Stimulated activated naive CD4-positive, alpha-beta T cell treated with Interleukin-2 at 50 U/mL for 16 hours (primary cell): ENCODE measurements at regions not wholly inside any gene's neighbourhood (a gene's known extent, or its start where the extent isn't known, plus 50 kb on each side); places are given as distances from the start of the nearest gene placed in this dataset.

Experiments used
- DNase-seq: peaks from one replicate; lab custom pipeline; 2025; lab: John Stamatoyannopoulos, UW

DNA sequence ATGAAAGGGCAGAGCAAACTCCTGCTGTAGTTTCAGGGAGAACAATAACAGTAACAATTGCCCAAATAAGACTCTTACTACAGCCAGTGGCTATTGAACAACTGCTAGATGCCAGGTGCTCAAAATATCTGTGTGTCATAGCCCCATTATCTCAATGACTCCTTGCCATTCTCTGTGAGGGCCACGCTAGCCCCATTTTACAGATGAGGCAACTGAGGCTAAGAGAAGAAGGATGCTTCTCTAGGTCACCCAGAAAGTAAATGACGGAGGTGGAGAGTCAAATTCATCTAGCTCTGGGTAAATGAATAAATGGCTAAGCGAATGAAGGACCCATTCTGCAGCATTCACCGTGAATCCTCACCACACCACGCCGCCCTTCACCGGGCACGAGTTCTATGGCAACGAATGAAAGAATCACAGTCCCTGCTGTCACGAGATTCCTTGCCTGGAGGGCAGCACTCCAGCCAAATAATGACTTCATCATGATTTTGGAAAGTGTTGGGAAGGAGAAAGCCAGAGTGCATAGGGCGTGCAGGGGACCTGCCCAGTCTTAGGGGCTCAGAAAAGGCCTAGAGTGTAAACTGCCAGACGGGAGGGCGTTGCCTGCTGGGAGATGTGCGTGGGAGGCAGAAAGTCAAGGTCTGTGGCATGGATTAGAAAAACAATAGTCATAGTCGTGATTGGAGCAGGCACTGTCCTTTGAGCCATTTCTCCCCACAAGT, 147.2 kb downstream of the C9orf50 start:
- no peak for DNase-seq

DNA sequence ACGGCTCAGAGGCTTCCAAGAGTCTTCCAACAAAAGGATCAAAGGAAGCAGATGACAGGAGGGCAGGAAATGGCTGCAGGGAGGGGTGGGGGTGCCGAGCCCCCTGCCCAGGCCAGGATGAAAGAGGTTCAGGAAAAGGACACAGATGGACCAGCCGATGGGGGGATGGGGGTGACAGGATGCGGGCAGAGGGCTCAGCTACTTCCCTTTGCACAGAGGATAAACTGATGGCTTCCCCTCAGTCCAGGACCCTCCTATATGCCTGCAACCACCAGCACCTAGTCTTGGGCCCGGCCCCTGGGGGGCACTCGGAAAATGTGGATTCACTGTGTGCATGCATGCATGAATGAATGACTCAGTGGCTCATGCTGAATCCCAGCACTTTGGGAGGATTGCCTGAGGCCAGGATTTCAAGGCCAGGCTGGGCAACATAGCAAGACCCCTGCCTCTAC, 148.2 kb downstream of the C9orf50 start:
- DNase-seq: no peak

DNA sequence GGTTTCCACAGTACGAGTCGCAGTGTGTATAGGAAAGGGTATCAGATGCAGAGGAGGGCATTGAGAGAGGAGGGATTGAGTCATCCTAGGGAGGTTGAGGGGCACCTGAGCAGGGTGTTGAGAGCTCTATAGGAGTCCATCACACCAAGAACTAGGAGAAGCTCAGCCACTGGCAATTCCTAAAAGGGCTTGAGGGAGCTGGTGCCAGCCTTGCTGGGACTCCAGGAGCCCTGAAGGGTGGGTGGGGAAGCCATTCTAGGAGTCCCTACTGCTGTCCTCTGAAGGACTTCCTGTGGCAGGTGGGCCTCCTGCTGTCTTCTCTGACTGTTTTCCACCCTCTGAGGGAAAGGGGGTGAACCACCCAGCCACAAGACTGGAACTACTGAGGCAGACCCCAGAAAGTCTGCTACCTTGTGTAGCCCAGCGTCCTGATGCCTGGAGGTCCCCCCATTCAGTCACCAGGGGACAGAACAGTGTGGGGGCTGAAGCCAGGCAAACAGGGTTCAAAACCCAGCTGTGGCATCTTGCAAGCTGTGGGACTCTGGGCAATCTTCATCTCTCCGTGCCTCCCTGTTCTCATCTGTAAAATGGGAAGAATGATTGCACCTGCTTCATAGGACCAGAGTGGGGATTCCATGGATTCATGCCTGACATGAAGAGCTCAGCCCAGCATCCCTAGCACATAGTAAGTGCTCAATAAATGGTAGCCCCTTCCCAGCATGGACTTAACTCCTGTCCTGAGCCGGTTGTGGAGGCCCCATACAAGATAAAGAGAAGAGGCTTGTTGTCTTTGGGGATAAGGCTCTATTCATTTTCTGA, 149.5 kb downstream of the C9orf50 start:
- DNase-seq: no peak

DNA sequence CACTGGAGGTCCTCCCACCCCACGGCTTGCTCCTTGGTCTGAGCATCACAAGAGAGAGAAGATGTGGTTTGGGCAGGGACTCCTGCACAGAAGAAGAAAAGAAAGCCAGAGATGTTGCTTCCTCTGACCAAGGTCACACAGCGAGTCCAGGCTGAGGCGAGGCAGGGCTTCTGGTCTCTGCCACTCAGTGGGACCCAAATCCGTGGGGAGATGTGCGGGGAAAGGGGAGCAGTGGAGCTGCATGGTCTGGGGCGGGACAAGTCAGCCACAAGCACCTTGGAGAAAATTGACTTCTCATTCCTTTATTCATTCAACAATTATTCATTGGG, 150.9 kb downstream of the C9orf50 start:
- DNase-seq: no peak

DNA sequence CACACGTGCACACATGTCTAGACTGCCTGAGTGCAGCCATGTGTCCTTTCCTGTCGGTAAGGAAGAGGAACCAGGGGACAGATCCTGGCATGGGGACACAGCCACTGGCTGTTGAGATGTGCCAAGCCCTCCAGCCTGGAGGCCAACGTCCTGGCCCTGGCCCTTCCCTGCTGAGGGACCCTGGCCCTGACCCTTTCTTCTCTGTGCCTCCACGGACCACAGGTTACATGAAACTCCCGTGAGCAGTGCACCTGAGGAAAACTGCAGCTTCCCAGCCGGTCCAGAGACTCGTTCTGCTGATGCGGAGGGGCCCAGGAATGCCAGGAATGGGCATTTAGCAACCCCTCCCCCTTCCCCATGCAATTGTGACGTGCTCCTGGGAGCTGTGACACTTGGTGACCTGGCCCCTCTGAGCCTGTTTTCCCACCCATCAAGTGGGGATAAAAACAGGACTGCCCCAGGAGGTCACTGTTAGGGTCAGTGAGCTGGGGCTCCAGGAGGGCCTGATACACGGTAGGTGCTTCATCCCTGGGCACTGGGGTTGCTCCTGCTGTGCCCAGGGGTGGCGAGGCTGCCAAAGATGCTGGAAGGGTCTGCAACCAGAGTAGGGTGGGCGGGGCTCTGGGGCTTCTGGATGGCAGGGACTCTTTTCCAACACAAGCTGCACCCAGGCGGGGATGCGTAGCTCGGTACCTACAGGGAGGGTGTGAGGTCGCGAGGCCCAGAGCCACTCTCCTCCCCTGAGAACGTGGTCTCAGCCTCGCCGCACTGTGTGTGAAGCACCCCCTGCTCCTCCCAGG, 151.5 kb downstream of the C9orf50 start:
- DNase-seq: no peak

DNA sequence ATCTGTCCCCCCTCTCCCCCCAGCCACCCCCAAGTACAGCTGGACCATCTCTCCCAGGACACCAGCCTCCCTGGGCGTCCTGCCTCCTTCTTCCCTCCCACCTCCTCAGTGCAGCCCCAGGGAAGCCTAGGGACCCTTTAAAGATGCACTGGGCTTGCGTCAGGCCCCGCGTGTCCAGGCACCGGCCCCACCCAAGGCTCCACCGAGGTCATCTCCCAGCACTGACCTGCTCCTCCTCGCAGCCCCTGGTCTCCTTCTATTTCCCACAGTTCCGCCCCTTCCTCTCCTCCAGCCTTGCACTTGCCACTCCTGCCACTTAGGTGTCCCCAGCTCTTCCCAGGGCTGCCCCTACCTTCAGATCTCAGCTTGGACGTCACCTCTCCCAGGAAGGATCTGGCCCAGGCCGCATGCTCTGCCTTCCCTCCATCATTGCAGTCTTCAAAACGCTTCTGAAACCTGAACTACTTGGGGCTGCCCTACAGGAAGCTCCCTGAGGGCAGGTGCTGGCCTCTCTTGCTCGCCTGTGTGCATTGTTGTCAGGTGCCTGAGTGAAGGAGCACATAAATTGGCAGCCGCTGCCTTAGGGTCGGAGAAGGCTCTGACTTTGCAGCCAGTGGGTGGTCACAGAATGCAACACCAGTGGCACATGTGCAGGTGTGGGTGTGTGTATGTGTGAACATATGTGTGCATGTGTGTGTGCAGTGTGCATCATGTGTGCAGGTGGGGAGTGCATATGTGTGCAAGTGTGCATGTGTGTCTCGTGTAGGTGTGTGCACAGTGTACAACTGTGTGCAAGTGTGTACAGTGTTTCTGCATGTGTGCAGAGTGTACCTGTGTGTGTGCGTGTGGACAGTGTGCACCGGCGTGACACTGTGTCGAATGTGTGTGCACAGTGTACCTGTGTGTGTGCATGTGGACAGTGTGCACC, 152.9 kb downstream of the C9orf50 start:
- DNase-seq: no peak

DNA sequence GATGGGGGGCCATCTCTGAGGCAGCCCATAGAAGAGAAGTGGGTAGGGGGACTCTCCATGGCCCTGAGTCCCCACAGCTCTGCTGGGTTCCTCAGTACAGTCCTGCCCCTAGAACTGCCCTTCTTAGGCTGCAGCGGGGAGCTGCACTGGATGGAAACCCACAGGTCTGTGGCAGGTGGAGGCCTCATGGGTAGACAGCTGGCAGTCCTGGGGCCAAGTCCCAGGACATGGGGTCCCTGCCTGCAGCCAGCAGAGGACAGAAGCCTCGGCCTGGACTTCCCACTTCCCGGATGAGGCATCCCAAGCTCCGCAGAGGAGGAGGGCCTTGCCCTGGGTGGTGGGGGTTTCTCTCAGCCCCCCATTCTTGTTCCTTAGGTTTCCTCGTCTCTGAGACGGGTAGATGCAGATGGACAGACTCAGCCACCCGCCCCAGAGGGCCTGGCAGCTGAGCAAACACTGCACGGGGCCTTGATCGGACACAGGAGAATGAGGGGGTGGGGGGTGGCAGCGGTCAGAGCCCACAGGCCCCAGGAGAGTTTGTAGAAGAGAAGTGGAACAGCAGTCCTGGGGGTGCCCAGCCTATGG, 153.8 kb downstream of the C9orf50 start:
- no peak for DNase-seq

DNA sequence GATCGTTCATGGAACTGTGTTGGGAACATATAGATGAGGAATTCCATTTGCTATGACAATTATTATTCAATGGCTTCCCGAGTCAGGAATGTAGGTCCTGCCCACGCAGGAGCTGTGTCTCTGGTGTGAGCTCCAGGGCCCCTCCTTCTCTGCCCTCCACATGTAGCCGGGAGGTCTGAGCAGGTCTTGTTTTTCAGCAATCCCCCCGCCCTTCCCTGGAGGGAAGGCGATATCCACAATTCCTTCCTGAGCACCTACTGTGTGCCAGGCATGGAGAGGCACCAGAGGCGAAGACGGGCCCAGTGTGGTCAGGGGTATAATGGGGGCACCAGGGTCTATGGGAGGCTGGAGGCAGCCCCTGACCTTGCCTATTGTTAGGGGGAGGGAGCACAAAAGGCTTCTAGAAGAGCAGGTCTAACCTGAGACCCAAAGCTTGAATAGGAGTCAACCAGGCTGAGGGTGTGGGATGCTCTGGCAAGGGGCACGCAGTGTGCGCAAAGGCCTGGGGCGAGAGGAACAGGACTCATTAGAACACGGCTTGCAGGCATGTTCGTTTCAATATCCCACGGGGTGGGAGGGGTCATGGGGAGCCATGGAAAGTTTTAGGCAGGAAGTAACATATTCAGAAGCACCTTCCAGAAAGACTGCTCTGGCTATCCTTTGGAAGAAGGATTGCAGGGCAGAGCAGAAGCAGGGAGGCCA, 154.9 kb downstream of the C9orf50 start:
- no peak for DNase-seq

DNA sequence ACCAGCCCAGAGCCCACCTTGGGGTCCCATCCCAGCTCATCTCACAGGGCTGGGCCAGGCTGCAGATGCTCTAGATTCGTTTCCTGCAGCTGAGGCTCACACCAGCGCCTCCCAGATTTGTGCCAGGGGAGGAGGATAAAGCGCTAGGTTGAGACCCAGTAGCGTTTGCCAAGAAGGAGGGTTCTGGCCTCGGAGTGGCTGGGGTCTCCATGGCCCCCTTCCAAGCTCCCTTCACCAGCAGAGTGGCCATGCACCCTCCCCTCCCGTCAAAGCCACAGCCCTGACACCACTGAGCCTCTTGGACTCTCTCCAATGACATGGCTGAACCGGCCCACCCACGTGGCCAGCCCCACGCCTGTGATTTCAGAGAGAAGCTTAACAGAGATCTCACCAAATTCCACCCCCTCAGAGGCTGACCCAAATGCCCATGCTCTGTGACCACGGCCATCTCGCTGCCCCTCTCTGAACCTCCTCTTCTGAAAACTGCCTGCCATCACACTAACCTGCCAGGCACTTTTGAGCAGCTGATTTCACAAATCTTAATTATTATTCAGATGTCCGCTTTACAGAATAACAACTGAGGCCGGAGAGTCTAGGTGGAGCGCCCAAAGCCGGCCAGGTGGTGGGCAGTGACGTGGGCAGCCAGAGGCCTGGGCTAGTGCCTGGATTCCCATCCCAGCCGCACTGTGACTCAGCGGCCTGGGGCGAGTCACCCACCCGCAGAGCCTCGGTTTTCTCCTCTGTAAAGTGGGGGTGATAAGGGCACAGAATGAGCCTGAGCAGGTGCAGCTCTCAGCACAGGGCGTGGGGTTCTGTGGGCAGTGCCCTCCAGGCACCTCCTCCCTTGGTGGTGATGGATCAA, 155.7 kb downstream of the C9orf50 start:
- DNase-seq: no peak

DNA sequence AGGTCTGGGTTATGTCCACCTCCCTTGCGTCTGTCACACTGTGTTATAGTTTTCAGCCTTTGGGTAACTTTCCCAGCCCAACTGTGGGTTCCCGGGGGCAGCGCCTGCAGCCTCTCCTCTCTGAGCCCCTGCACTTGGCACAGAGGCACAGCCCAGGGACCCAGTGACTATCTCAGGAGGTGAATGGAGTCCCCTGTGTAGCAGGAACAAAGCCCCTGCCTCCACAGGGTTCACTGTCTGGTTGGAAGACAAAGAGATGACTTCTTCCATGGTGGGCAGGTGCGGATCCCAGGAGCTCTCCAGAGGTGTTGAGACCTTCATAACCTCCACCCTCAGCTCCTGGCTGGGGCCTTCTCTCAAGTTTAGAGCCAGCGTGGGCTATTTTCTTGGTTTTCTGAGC, 156.9 kb downstream of the C9orf50 start:
- DNase-seq: no peak

DNA sequence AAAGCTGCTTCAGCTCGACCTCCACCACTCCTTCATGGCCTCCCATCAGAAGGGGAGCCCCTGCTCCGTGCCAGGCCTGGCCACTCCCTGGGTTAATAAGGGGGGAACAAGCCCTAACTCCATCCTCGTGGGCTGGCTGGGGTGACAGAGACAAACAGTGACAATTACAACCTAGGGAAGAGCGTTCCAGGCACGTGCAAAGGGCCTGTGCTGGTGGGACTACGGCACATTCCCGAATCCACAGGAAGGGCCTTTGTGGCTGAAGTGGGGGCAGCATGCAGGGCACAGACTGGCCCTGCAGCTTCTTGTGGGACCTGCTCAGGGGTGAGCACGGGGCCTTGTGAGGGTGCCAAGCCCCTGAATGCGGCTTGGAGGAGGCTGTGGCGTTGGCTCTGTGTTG, 157.4 kb downstream of the C9orf50 start:
- no peak for DNase-seq

DNA sequence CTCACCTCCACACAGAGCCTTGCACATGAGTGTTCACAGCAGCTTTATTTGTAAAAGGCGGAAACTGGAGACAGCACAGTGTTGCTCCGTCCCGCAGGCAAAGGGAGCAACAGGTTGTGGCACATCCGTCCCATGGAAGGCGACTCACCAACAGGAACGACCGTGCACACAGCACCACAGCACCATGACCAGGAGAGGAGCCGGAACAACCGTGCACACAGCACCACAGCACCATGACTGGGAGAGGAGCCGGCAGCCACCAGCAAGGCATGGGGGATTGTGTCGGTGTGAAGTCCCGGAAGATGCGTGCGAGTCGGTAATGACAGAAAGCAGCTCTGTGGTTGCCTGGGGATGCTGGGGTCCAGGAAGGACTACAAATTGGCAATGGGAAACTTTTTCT, 158.5 kb downstream of the C9orf50 start:
- no peak for DNase-seq

DNA sequence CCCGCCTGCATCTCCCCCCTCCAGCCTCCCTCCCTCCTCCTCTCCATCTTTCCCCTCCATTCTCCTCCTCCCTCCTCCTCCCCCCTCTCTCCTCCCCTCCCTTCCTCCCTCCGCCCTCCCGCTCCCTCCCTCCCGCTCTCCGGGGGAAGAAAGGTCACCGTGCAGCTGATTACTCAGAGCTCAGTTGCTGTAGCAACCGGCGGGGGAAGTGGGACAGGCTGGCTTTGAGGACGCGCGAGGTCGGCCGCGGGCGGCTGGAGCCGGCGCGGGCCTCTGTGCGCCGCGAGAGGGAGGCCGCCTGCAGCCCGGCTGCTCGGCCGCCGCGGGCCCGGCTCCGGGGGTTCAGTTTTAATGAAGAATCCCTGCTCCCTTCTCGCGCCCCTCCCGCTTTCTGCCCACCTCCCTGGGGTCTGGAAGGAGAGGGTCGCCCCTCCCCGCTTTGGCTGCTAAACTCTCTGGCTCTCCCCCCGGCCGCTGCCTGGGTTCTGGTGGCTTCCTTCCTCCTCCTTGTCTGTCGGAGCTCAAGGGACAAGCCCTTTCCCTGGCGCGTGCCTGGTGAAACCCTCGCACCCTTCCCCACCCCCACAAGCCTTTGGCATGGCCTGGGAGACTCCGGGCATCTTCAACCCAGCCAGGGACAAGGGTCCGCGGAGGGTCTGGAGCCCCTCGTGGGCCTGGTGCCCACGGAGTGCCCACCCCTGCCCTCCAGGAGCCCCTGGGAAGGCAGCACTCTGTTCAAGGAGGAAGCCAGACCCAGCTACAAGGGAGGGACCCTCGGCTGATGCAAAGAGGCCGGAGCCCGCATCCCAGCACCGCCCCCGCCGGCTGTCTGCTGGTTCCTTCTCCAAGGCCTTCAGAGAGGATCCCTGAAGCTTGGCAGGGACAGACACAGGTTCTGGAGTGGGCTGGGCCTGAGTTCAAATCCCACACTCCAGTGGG, 160.3 kb downstream of the C9orf50 start:
- DNase-seq: peak; percentile 90

DNA sequence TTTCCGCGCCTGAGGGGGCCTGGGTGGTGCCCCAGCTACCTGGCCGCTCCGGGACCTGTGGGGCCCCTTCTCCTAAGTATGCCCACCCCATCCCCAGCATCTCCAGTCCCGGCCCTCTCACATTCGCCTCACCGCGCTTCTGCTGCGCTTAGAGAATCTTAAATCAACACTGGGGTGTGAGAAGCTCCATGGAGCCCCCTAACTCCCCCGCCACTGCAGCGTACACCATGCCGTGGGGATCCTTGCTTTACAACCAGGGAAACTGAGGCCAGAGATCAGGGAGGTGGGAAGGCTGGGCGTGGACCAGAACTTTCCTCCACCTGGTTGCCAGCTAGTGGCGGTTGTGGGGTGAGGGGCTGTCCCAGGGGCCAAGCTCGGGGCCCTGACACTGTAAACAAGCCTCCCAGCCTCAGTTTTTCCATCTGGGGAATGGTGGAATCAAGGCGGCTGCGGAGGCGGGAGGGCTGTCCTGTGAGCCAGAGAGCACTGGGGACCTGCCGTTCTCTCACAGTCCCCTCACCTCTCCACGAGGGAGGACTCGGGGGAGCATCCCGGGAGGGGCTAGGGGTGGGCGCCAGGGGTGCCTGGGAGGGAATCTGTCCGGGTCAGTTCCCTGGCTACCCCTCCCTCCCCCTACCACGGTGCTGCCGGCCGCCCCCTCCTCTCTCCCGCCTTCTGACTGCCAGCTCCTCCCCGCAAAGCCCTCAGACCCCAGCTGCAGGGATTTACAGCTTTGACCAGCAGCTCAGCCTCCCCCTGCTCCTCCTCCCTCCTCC, 161.2 kb downstream of the C9orf50 start:
- peak; percentile 56 for DNase-seq

DNA sequence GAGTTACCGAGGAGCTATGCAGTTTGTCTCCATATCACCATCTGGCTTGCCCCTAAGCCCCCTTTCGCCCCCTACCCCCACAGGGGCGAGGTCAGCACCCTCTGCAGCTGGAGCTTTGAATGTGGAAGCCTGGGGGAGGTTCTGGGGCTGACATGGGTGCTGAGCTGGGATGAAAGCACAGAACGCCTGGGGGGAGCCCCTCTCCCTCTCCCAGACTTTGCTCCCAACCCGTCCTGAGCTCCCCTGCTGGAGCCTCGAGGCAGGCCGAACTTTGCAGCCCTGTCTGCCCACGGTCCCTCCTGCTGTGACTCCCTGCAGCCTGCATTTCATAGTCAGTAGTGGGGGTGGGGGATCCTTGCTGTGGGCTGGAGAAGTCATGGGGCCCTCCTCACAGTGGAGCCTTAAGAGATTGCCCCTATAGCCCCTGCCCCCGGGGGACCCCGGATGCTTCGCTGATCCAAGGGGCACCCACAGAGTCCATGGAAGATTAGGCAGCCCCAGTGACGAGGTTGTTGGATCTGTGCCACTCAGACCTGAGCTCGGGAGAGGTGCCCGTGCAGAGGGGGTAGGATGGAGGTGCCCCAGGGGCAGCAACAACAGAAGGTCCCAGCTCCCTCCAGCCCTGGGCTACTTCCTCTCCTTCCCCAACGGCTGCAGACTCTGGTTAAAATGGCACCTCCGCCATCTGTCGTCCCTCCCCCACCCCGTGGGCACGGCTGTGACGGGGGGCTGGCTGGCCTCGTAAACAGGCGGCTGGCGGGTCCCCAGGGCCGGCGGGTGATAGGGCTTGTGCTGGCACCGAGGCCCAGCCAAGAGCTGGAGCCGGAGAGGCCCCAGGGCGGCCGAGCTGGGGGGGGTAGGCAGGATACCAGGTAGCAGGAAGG, 162.0 kb downstream of the C9orf50 start:
- no peak for DNase-seq

DNA sequence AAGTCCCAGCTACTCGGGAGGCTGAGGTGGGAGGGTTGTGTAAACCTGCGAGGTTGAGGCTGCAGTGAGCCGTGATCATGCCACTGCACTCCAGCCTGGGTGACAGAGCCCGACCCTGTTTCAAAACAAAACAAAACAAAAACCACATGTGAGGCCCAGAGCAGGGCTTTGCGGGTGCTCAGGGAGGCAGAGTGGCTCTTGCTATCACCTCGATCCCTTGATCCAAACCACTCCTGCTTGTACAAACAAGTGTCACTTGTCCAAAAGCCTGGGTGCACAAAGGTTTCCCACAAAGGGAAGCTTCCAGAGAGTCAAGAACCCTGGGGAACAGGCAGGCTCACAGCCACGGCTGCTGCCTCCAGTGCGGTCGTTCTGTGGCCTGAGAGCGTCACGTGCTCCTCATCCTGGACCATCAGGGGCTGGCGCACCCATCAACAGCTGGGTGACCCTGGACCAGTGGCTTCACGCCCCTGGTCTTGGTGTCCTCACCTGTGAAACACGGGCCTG, 162.7 kb downstream of the C9orf50 start:
- DNase-seq: peak; percentile 41
